ENCODE measurements at regions not wholly inside any gene's neighbourhood (a gene's known extent, or its start where the extent isn't known, plus 50 kb on each side); places are given as distances from the start of the nearest gene placed in this dataset.
"Not testable (repeated sequence)": the region's sequence is repeated elsewhere in the genome, so short reads cannot be mapped to it uniquely, and the experiment has no call there.

GRCh38 chr15:87722941-87723691 is 533.4 kb downstream of the NTRK3 start:
- DNase-seq = peak; percentile 6

GRCh38 chr15:87720235-87720634 is 536.3 kb downstream of the NTRK3 start:
- no peak for DNase-seq

- DNase-seq = no peak
Observed at GRCh38 chr15:87716422-87716821, 540.1 kb downstream of the NTRK3 start.

- DNase-seq = no peak
Observed at GRCh38 chr15:87715252-87715651, 541.3 kb downstream of the NTRK3 start.

- DNase-seq = no peak
Observed at GRCh38 chr15:87713475-87713879, 543.1 kb downstream of the NTRK3 start.

- DNase-seq = no peak
Observed at GRCh38 chr15:87712211-87712610, 544.3 kb downstream of the NTRK3 start.

GRCh38 chr15:87711026-87711425 is 545.5 kb downstream of the NTRK3 start:
- no peak for DNase-seq

GRCh38 chr15:87710406-87710805 is 546.1 kb downstream of the NTRK3 start:
- no peak for DNase-seq

GRCh38 chr15:87707566-87708130 is 548.9 kb downstream of the NTRK3 start:
- DNase-seq = no peak

GRCh38 chr15:87707071-87707470 is 549.5 kb downstream of the NTRK3 start:
- no peak for DNase-seq

- DNase-seq = no peak
Observed at GRCh38 chr15:87706001-87706400, 550.5 kb downstream of the NTRK3 start.

- no peak for DNase-seq
Observed at GRCh38 chr15:87704276-87704675, 552.3 kb downstream of the NTRK3 start.

- no peak for DNase-seq
Observed at GRCh38 chr15:87703327-87704111, 553.0 kb downstream of the NTRK3 start.

GRCh38 chr15:87702270-87702669 is 554.3 kb downstream of the NTRK3 start:
- no peak for DNase-seq

- not testable (repeated sequence) for DNase-seq
Observed at GRCh38 chr15:87698467-87698866, 558.1 kb downstream of the NTRK3 start.

- DNase-seq = no peak
Observed at GRCh38 chr15:87689716-87690115, 566.8 kb downstream of the NTRK3 start.

GRCh38 chr15:87687523-87687870 is 569.0 kb downstream of the NTRK3 start:
- no peak for DNase-seq

GRCh38 chr15:87686841-87687522 is 569.6 kb downstream of the NTRK3 start:
- no peak for DNase-seq

- no peak for DNase-seq
Observed at GRCh38 chr15:87686339-87686738, 570.2 kb downstream of the NTRK3 start.

GRCh38 chr15:87682527-87682926 is 574.0 kb downstream of the NTRK3 start:
- DNase-seq = no peak

- no peak for DNase-seq
Observed at GRCh38 chr15:87681104-87681503, 575.4 kb downstream of the NTRK3 start.

- DNase-seq = no peak
Observed at GRCh38 chr15:87680208-87680607, 576.3 kb downstream of the NTRK3 start.

GRCh38 chr15:87675271-87675670 is 581.3 kb downstream of the NTRK3 start:
- DNase-seq = no peak

Data from T1000 (cell line).